SU-DHL-6 (cell line): ENCODE measurements at regions not wholly inside any gene's neighbourhood (a gene's known extent, or its start where the extent isn't known, plus 50 kb on each side); places are given as distances from the start of the nearest gene placed in this dataset.

Source experiments
- H2AFZ ChIP-seq: fragments of 200-600 bp; sonication (generic); 2 replicates; pipeline ENCODE4 v1.6.1; 2014; ENCODE audit warnings: low read depth, mild to moderate bottlenecking, moderate library complexity, mixed read lengths, antibody characterized with exemption, low read length; ENCODE audit not compliant: severe bottlenecking
- H3F3A ChIP-seq: fragments of 200-600 bp; shearing (Covaris generic); 2 replicates; pipeline ENCODE4 v1.6.0; 2016; ENCODE audit warnings: antibody characterized with exemption, mild to moderate bottlenecking; ENCODE audit not compliant: insufficient read depth
- H3K27ac ChIP-seq: fragments of 200-600 bp; sonication (generic); 2 replicates; pipeline ENCODE4 v1.5.1; 2016; ENCODE audit warnings: low read depth, mild to moderate bottlenecking, low read length, moderate library complexity, mixed read lengths
- H3K27me3 ChIP-seq: fragments of 200-600 bp; sonication (generic), shearing (Covaris generic); 2 replicates; pipeline ENCODE4 v1.6.0; 2014; ENCODE audit warnings: mild to moderate bottlenecking, low read length
- H3K36me3 ChIP-seq: fragments of 200-600 bp; sonication (generic); 2 replicates; pipeline ENCODE4 v1.6.1; 2014; ENCODE audit warnings: mild to moderate bottlenecking, low read length, mixed read lengths
- H3K4me2 ChIP-seq: fragments of 300-600, 200-600 bp; shearing (Covaris generic), sonication (generic); 2 replicates; pipeline ENCODE4 v1.6.0; 2014; ENCODE audit warnings: low read length, low read depth, mild to moderate bottlenecking; ENCODE audit not compliant: poor library complexity, severe bottlenecking
- H3K4me3 ChIP-seq: fragments of 200-600 bp; sonication (generic); 2 replicates; pipeline ENCODE4 v1.5.1; 2014; ENCODE audit warnings: antibody characterized with exemption, low read length, mild to moderate bottlenecking, mixed read lengths; ENCODE audit not compliant: insufficient read depth, poor library complexity, severe bottlenecking
- H3K79me2 ChIP-seq: fragments of 200-600 bp; sonication (generic); 2 replicates; pipeline ENCODE4 v1.6.1; 2014; ENCODE audit warnings: mild to moderate bottlenecking, low read length, moderate library complexity; ENCODE audit not compliant: insufficient read depth
- H3K9ac ChIP-seq: fragments of 200-600 bp; sonication (generic); 2 replicates; pipeline ENCODE4 v1.7.0; 2014; ENCODE audit warnings: mild to moderate bottlenecking, low read length
- H3K9me2 ChIP-seq: fragments of 200-600 bp; sonication (generic); replicated peaks from 2 replicates; pipeline ENCODE4 v1.6.1; 2014; ENCODE audit warnings: low read length; ENCODE audit not compliant: insufficient read depth
- H3K9me3 ChIP-seq: fragments of 200-600 bp; sonication (generic); 2 replicates; pipeline ENCODE4 v1.6.1; 2014; ENCODE audit warnings: low read length, mixed read lengths; ENCODE audit not compliant: insufficient read depth
- H4K20me1 ChIP-seq: fragments of 200-600 bp; sonication (generic); 2 replicates; pipeline ENCODE4 v1.6.1; 2014; ENCODE audit warnings: low read depth, mild to moderate bottlenecking, antibody characterized with exemption, low read length, moderate library complexity, mixed read lengths
- EZH2phosphoT487 ChIP-seq: fragments of 200-600 bp; sonication (generic), shearing (Covaris generic); conservative IDR thresholded peaks from 2 replicates; pipeline ENCODE4 v1.6.1; 2018; ENCODE audit warnings: mild to moderate bottlenecking, antibody characterized with exemption, low read length, moderate library complexity, mixed read lengths
- TF ChIP-seq, protein P1 (sequence below): fragments of 200-600 bp; sonication (generic); IDR thresholded peaks from one replicate; pipeline ENCODE4 v1.5.1; 2017; ENCODE audit warnings: antibody characterized with exemption, mild to moderate bottlenecking, low read length, moderate library complexity; ENCODE audit not compliant: insufficient read depth, poor library complexity, severe bottlenecking

DNA sequence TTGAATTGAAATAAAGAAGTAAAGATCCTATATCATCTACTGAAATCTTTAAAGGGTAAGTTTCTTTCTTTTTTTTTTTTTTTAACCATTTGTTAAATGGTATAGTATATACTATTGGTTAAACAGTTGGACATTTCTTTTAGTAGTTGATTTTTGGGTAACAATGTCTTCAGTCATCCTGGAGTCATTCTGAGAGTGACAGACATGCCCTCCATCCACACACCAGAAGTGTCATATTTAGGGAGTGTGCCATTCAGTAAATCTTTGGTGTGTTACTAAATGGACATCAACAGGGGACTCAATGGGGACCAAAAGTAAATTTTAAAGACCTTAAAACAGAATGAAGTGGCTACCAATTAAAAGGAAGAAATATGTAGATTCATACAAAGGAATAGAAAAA is 50.8 kb upstream of the SLC39A10 start:
- H2AFZ ChIP-seq, result no peak overlapping the region
- no peaks in the 10 kb centered on the region for H3K27me3 ChIP-seq
- H3K27ac ChIP-seq, result no peak overlapping the region
- H3K9me2 ChIP-seq, result no peaks in the 10 kb centered on the region
- no peaks in the 10 kb centered on the region for H4K20me1 ChIP-seq
- H3K9ac ChIP-seq, result no peak overlapping the region
- no peaks in the 10 kb centered on the region for H3K9me3 ChIP-seq
- no peak overlapping the region for H3K4me2 ChIP-seq
- H3K4me3 ChIP-seq, result no peak overlapping the region
- TF ChIP-seq, protein P1, sequence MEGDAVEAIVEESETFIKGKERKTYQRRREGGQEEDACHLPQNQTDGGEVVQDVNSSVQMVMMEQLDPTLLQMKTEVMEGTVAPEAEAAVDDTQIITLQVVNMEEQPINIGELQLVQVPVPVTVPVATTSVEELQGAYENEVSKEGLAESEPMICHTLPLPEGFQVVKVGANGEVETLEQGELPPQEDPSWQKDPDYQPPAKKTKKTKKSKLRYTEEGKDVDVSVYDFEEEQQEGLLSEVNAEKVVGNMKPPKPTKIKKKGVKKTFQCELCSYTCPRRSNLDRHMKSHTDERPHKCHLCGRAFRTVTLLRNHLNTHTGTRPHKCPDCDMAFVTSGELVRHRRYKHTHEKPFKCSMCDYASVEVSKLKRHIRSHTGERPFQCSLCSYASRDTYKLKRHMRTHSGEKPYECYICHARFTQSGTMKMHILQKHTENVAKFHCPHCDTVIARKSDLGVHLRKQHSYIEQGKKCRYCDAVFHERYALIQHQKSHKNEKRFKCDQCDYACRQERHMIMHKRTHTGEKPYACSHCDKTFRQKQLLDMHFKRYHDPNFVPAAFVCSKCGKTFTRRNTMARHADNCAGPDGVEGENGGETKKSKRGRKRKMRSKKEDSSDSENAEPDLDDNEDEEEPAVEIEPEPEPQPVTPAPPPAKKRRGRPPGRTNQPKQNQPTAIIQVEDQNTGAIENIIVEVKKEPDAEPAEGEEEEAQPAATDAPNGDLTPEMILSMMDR, result no peak
- no peak for TF ChIP-seq EZH2phosphoT487
- no peaks in the 10 kb centered on the region for H3K79me2 ChIP-seq
- no peaks in the 10 kb centered on the region for H3F3A ChIP-seq
- no peaks in the 10 kb centered on the region for H3K36me3 ChIP-seq

DNA sequence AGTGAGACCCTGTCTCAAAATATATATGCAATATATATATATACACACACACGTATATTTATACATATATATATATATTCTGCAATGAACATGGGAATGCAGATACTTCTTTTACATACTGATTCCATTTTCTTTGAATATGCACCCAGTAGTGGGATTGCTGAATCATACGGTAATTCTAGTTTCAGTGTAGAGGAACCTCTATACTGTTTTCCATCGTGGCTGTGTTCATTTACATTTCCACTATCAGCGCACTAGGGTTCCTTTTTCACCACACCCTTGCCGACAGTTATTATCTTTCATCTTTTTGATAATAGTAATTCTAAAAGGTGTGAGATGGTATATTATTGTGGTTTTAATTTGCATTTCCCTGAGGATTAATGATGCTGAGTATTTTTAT is 52.3 kb upstream of the SLC39A10 start:
- no peaks in the 10 kb centered on the region for H3K9me2 ChIP-seq
- H3K4me3 ChIP-seq, result no peak overlapping the region
- no peaks in the 10 kb centered on the region for H4K20me1 ChIP-seq
- H3K27ac ChIP-seq, result no peak overlapping the region
- TF ChIP-seq, protein P1, result no peak
- TF ChIP-seq EZH2phosphoT487, result no peak
- no peak overlapping the region for H3K4me2 ChIP-seq
- H3K9me3 ChIP-seq, result no peaks in the 10 kb centered on the region
- H3K36me3 ChIP-seq, result no peaks in the 10 kb centered on the region
- H3K79me2 ChIP-seq, result no peaks in the 10 kb centered on the region
- no peak overlapping the region for H2AFZ ChIP-seq
- no peaks in the 10 kb centered on the region for H3K27me3 ChIP-seq
- no peaks in the 10 kb centered on the region for H3F3A ChIP-seq
- H3K9ac ChIP-seq, result no peak overlapping the region

DNA sequence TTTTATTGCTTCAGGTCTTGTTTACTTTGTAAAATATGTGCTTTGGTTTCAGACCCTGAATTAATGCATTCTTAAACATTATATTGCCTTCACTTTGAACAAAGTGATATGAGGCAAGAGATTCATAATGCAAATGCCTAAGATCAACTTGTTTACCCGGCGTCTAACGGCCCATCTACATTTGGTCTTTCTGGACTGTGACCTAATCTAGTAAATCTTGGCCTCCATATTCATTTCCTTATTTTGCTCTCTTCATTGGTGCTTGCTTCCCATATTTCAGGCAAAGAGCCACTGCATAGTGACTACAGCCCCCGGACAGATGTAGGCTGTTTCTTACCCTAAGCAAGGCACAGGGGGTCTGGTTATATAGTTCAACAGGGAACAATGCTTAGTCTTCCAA is 53.0 kb upstream of the SLC39A10 start:
- no peaks in the 10 kb centered on the region for H3F3A ChIP-seq
- H3K9me2 ChIP-seq, result no peaks in the 10 kb centered on the region
- no peaks in the 10 kb centered on the region for H4K20me1 ChIP-seq
- no peaks in the 10 kb centered on the region for H3K36me3 ChIP-seq
- no peaks in the 10 kb centered on the region for H3K9me3 ChIP-seq
- TF ChIP-seq, protein P1, result no peak
- no peak for TF ChIP-seq EZH2phosphoT487
- H3K27ac ChIP-seq, result no peak overlapping the region
- no peaks in the 10 kb centered on the region for H3K27me3 ChIP-seq
- H3K4me3 ChIP-seq, result no peak overlapping the region
- no peak overlapping the region for H3K4me2 ChIP-seq
- no peak overlapping the region for H2AFZ ChIP-seq
- H3K79me2 ChIP-seq, result no peaks in the 10 kb centered on the region
- no peak overlapping the region for H3K9ac ChIP-seq
